CD4-positive, CD25-positive, alpha-beta regulatory T cell (primary cell): ENCODE measurements at regions not wholly inside any gene's neighbourhood (a gene's known extent, or its start where the extent isn't known, plus 50 kb on each side); places are given as distances from the start of the nearest gene placed in this dataset.
A peak's percentile ranks its signal among the peaks of the same experiment; 100 is the strongest.
"Not testable (repeated sequence)": the region's sequence is repeated elsewhere in the genome, so short reads cannot be mapped to it uniquely, and the experiment has no call there.

Experiments
- ATAC-seq, 2 donors: fragments of 150-1000 bp; cut with Tn5 transposase; one replicate each; pipeline ENCODE4 v1.10.0; 2021; ENCODE audit warnings: low read depth in 2 of 2, moderate number of reproducible peaks in 2 of 2, moderate library complexity in 1 of 2
- DNase-seq, 3 donors: peaks; one replicate each; pipeline versions ENCODE4 v3.0.0 to v3.0.0-alpha.2; 2012 to 2022; ENCODE audit warnings: mixed read lengths in 1 of 3
- H3K27ac ChIP-seq: one replicate; pipeline ENCODE4 v1.7.0; 2013; ENCODE audit warnings: mild to moderate bottlenecking, low read length; ENCODE audit not compliant: insufficient read depth, poor library complexity, severe bottlenecking
- H3K27me3 ChIP-seq: one replicate; pipeline ENCODE4 v1.7.0; 2013; ENCODE audit warnings: low read length; ENCODE audit not compliant: control insufficient read depth, insufficient read depth
- H3K36me3 ChIP-seq: one replicate; pipeline ENCODE4 v1.7.0; 2013; ENCODE audit warnings: mild to moderate bottlenecking, low read length, moderate library complexity; ENCODE audit not compliant: control insufficient read depth, insufficient read depth
- H3K4me1 ChIP-seq: 2 replicates; pipeline ENCODE4 v1.7.0; 2013; ENCODE audit warnings: mild to moderate bottlenecking, low read length; ENCODE audit not compliant: insufficient read depth, control insufficient read depth, poor library complexity, severe bottlenecking
- H3K4me3 ChIP-seq: one replicate; pipeline ENCODE4 v1.7.0; 2013; ENCODE audit warnings: low read depth, mild to moderate bottlenecking, low read length, moderate library complexity
- H3K9me3 ChIP-seq, 2 experiments: 1 replicate in 1 of 2; 2 replicates in 1 of 2; pipeline ENCODE4 v1.7.0; 2013; ENCODE audit warnings: low read length in 2 of 2, mild to moderate bottlenecking in 1 of 2, moderate library complexity in 1 of 2; ENCODE audit not compliant: control insufficient read depth in 2 of 2
- H3K27ac Mint-ChIP-seq, 3 donors: one replicate each; pipeline ENCODE4 v1.8.0; 2020 to 2022; ENCODE audit warnings: mild to moderate bottlenecking in 3 of 3, mixed read lengths in 3 of 3, moderate library complexity in 2 of 3
- H3K27me3 Mint-ChIP-seq: one replicate; pipeline ENCODE4 v1.8.0; 2022; ENCODE audit warnings: mild to moderate bottlenecking, mixed read lengths
- H3K36me3 Mint-ChIP-seq: one replicate; pipeline ENCODE4 v1.8.0; 2020; ENCODE audit warnings: mixed read lengths
- H3K4me1 Mint-ChIP-seq, 4 donors: one replicate each; pipeline ENCODE4 v1.8.0; 2020 to 2022; ENCODE audit warnings: mixed read lengths in 4 of 4, mild to moderate bottlenecking in 1 of 4
- H3K4me3 Mint-ChIP-seq, 4 donors: one replicate each; pipeline ENCODE4 v1.8.0; 2020 to 2022; ENCODE audit warnings: mild to moderate bottlenecking in 4 of 4, mixed read lengths in 4 of 4, moderate library complexity in 3 of 4
- H3K9me3 Mint-ChIP-seq, 7 donors: one replicate each; pipeline ENCODE4 v1.8.0; 2020 to 2022; ENCODE audit warnings: mixed read lengths in 7 of 7, mild to moderate bottlenecking in 3 of 7, moderate library complexity in 2 of 7

- no peaks in the 10 kb centered on the region for H3K9me3 ChIP-seq
- no peaks in the 10 kb centered on the region for H3K36me3 Mint-ChIP-seq
- H3K9me3 Mint-ChIP-seq = peaks cover 0 to 2% (median 0%) of the 10 kb centered on the region in 7 donors
- ATAC-seq (no peak), DNase-seq (no peak)
- peaks cover 46% of the 10 kb centered on the region for H3K27me3 Mint-ChIP-seq
- no peak overlapping the region for H3K27ac Mint-ChIP-seq
- H3K36me3 ChIP-seq = no peaks in the 10 kb centered on the region
- H3K4me1 Mint-ChIP-seq = no peaks in the 10 kb centered on the region
- no peak overlapping the region for H3K4me3 Mint-ChIP-seq
- no peak overlapping the region for H3K27ac ChIP-seq
- H3K27me3 ChIP-seq = no peaks in the 10 kb centered on the region
- H3K4me3 ChIP-seq = no peak overlapping the region
- no peaks in the 10 kb centered on the region for H3K4me1 ChIP-seq
These were observed 59.6 kb downstream of the RNF187 start for GRCh38 chr1:228546541-228547463.

GRCh38 chr1:228547464-228547792 is 60.2 kb downstream of the RNF187 start:
- no peak overlapping the region for H3K4me3 Mint-ChIP-seq
- Histone ChIP-seq H3K9me3 (no peaks in the 10 kb centered on the region), H3K36me3 (no peaks in the 10 kb centered on the region), H3K4me3 (no peak overlapping the region), H3K27me3 (no peaks in the 10 kb centered on the region), H3K4me1 (no peaks in the 10 kb centered on the region), H3K27ac (no peak overlapping the region)
- no peaks in the 10 kb centered on the region for H3K4me1 Mint-ChIP-seq
- no peak overlapping the region for H3K27ac Mint-ChIP-seq
- H3K27me3 Mint-ChIP-seq = peaks cover 46% of the 10 kb centered on the region
- DNase-seq (no peak), ATAC-seq (no peak)
- H3K36me3 Mint-ChIP-seq = no peaks in the 10 kb centered on the region
- peaks cover 0 to 2% (median 0%) of the 10 kb centered on the region in 7 donors for H3K9me3 Mint-ChIP-seq

- no peak overlapping the region for H3K27ac Mint-ChIP-seq
- H3K4me3 ChIP-seq = no peak overlapping the region
- H3K36me3 Mint-ChIP-seq = no peaks in the 10 kb centered on the region
- H3K27ac ChIP-seq = no peak overlapping the region
- peaks cover 0 to 2% (median 0%) of the 10 kb centered on the region in 7 donors for H3K9me3 Mint-ChIP-seq
- no peaks in the 10 kb centered on the region for H3K27me3 ChIP-seq
- no peak for ATAC-seq
- H3K4me1 ChIP-seq = no peaks in the 10 kb centered on the region
- H3K4me3 Mint-ChIP-seq = no peak overlapping the region
- no peaks in the 10 kb centered on the region for H3K36me3 ChIP-seq
- H3K27me3 Mint-ChIP-seq = peaks cover 50% of the 10 kb centered on the region
- H3K4me1 Mint-ChIP-seq = no peaks in the 10 kb centered on the region
- no peaks in the 10 kb centered on the region for H3K9me3 ChIP-seq
- no peak for DNase-seq
These were observed 61.6 kb downstream of the RNF187 start for GRCh38 chr1:228548788-228549187.

- Histone ChIP-seq H3K36me3 (no peaks in the 10 kb centered on the region), H3K27ac (no peak overlapping the region), H3K27me3 (no peaks in the 10 kb centered on the region), H3K4me1 (no peaks in the 10 kb centered on the region), H3K9me3 (peaks cover 0 to 3% of the 10 kb centered on the region in 2 experiments), H3K4me3 (no peak overlapping the region)
- H3K9me3 Mint-ChIP-seq = peaks cover 0 to 16% (median 1%) of the 10 kb centered on the region in 7 donors
- H3K4me3 Mint-ChIP-seq = no peak overlapping the region
- ATAC-seq (no peak), DNase-seq (no peak)
- peak overlapping the region in 1 of 3 donors; percentile 38 for H3K27ac Mint-ChIP-seq
- no peaks in the 10 kb centered on the region for H3K4me1 Mint-ChIP-seq
- H3K36me3 Mint-ChIP-seq = no peaks in the 10 kb centered on the region
- H3K27me3 Mint-ChIP-seq = peaks cover 30% of the 10 kb centered on the region
These were observed 65.5 kb downstream of the RNF187 start for GRCh38 chr1:228552596-228553176.

GRCh38 chr1:228554107-228554506 is 66.9 kb downstream of the RNF187 start:
- Mint-ChIP-seq H3K36me3 (no peaks in the 10 kb centered on the region), H3K4me3 (peak overlapping the region in 1 of 4 donors; percentile 54), H3K27me3 (peaks cover 21% of the 10 kb centered on the region), H3K27ac (no peak overlapping the region), H3K9me3 (peaks cover 0 to 16% (median 1%) of the 10 kb centered on the region in 7 donors), H3K4me1 (no peaks in the 10 kb centered on the region)
- no peaks in the 10 kb centered on the region for H3K4me1 ChIP-seq
- ATAC-seq = no peak
- DNase-seq = no peak
- H3K9me3 ChIP-seq = peaks cover 0 to 3% of the 10 kb centered on the region in 2 experiments
- H3K27ac ChIP-seq = no peak overlapping the region
- no peak overlapping the region for H3K4me3 ChIP-seq
- H3K27me3 ChIP-seq = no peaks in the 10 kb centered on the region
- no peaks in the 10 kb centered on the region for H3K36me3 ChIP-seq

GRCh38 chr1:228555074-228555994 is 68.2 kb downstream of the RNF187 start:
- H3K4me1 Mint-ChIP-seq = no peaks in the 10 kb centered on the region
- H3K36me3 Mint-ChIP-seq = no peaks in the 10 kb centered on the region
- peaks cover 0 to 3% of the 10 kb centered on the region in 2 experiments for H3K9me3 ChIP-seq
- no peaks in the 10 kb centered on the region for H3K36me3 ChIP-seq
- DNase-seq (peak; percentile 8 to 31 (median 10)), ATAC-seq (no peak)
- H3K27me3 ChIP-seq = no peaks in the 10 kb centered on the region
- H3K4me3 Mint-ChIP-seq = peak overlapping the region in 2 of 4 donors; percentile 48 to 54
- H3K4me1 ChIP-seq = no peaks in the 10 kb centered on the region
- H3K27ac ChIP-seq = no peak overlapping the region
- H3K27ac Mint-ChIP-seq = no peak overlapping the region
- H3K4me3 ChIP-seq = no peak overlapping the region
- peaks cover 0 to 16% (median 1%) of the 10 kb centered on the region in 7 donors for H3K9me3 Mint-ChIP-seq
- peaks cover 21% of the 10 kb centered on the region for H3K27me3 Mint-ChIP-seq

- peak in 1 of 3 donors; percentile 19 for DNase-seq
- not testable (repeated sequence) for H3K27me3 ChIP-seq, ATAC-seq, H3K27ac ChIP-seq, H3K9me3 ChIP-seq, H3K27ac Mint-ChIP-seq, H3K4me1 ChIP-seq, H3K36me3 ChIP-seq, H3K4me3 ChIP-seq, H3K36me3 Mint-ChIP-seq, H3K4me1 Mint-ChIP-seq
- Mint-ChIP-seq H3K4me3 (peak overlapping the region in 1 of 4 donors; percentile 77), H3K27me3 (peaks cover 14% of the 10 kb centered on the region), H3K9me3 (peaks cover 0 to 15% (median 0%) of the 10 kb centered on the region in 7 donors)
These were observed 69.7 kb downstream of the RNF187 start for GRCh38 chr1:228556634-228557430.
